Mesendoderm (in vitro differentiated cells): ENCODE measurements at regions not wholly inside any gene's neighbourhood (a gene's known extent, or its start where the extent isn't known, plus 50 kb on each side); places are given as distances from the start of the nearest gene placed in this dataset.

Source experiments
- DNase-seq: peaks from one replicate; pipeline ENCODE4 v3.0.0; 2013
- H2AK5ac ChIP-seq: 2 replicates; pipeline ENCODE4 v1.6.1; 2013; ENCODE audit warnings: low read length, inconsistent platforms
- H2BK120ac ChIP-seq: 2 replicates; pipeline ENCODE4 v1.6.1; 2013; ENCODE audit warnings: low read depth, mild to moderate bottlenecking, low read length, moderate library complexity, mixed read lengths
- H2BK15ac ChIP-seq: replicated peaks from 2 replicates; pipeline ENCODE4 v1.6.1; 2013; ENCODE audit warnings: low read depth, mild to moderate bottlenecking, moderate library complexity
- H2BK5ac ChIP-seq: 2 replicates; pipeline ENCODE4 v1.6.1; 2013; ENCODE audit warnings: low read length, inconsistent platforms
- H3K18ac ChIP-seq: 2 replicates; pipeline ENCODE4 v1.6.1; 2013; ENCODE audit warnings: mild to moderate bottlenecking, low read length, mixed read lengths
- H3K23ac ChIP-seq: one replicate; pipeline ENCODE4 v1.6.1; 2013; ENCODE audit warnings: low read length
- H3K27ac ChIP-seq: 2 replicates; pipeline ENCODE4 v1.5.1; 2013; ENCODE audit warnings: low read depth, mild to moderate bottlenecking, inconsistent platforms, low read length, moderate library complexity
- H3K27me3 ChIP-seq: 2 replicates; pipeline ENCODE4 v1.6.1; 2013; ENCODE audit warnings: low read length, control low read depth, mild to moderate bottlenecking, inconsistent platforms; ENCODE audit not compliant: insufficient read depth, poor library complexity
- H3K36me3 ChIP-seq: 2 replicates; pipeline ENCODE4 v1.6.1; 2013; ENCODE audit warnings: low read length, inconsistent platforms; ENCODE audit not compliant: control insufficient read depth, insufficient read depth
- H3K4ac ChIP-seq: one replicate; pipeline ENCODE4 v1.6.1; 2013; ENCODE audit warnings: low read depth, mild to moderate bottlenecking, low read length, moderate library complexity
- H3K4me1 ChIP-seq: 2 replicates; pipeline ENCODE4 v1.6.1; 2013; ENCODE audit warnings: low read depth, low read length, inconsistent platforms; ENCODE audit not compliant: control insufficient read depth
- H3K4me2 ChIP-seq: 2 replicates; pipeline ENCODE4 v1.6.1; 2013; ENCODE audit warnings: low read length
- H3K4me3 ChIP-seq: 2 replicates; pipeline ENCODE4 v1.5.1; 2013; ENCODE audit warnings: mild to moderate bottlenecking, low read length
- H3K56ac ChIP-seq: one replicate; pipeline ENCODE4 v1.6.1; 2013; ENCODE audit warnings: low read length
- H3K79me1 ChIP-seq: 2 replicates; pipeline ENCODE4 v1.6.1; 2013; ENCODE audit warnings: low read length, inconsistent platforms
- H3K79me2 ChIP-seq: 2 replicates; pipeline ENCODE4 v1.6.1; 2013; ENCODE audit warnings: mild to moderate bottlenecking, low read length; ENCODE audit not compliant: control insufficient read depth, insufficient read depth
- H3K9ac ChIP-seq: 2 replicates; pipeline ENCODE4 v1.6.1; 2013; ENCODE audit warnings: low read length, inconsistent platforms
- H4K5ac ChIP-seq: one replicate; pipeline ENCODE4 v1.6.1; 2013; ENCODE audit warnings: low read length
- H4K8ac ChIP-seq: one replicate; pipeline ENCODE4 v1.6.1; 2013; ENCODE audit warnings: low read depth, mild to moderate bottlenecking, control low read depth, low read length, moderate library complexity
- WGBS: extraction: QIAGEN DNeasy Blood & Tissue Kit; methylation state at CpG from one replicate; pipeline ENCODE4 v1.1.7; 2013; ENCODE audit warnings: low lambda C conversion rate, missing lambda C conversion rate; ENCODE audit not compliant: insufficient coverage; ENCODE audit errors: extremely low coverage; 5-methylcytosine and 5-hydroxymethylcytosine counted together

DNA sequence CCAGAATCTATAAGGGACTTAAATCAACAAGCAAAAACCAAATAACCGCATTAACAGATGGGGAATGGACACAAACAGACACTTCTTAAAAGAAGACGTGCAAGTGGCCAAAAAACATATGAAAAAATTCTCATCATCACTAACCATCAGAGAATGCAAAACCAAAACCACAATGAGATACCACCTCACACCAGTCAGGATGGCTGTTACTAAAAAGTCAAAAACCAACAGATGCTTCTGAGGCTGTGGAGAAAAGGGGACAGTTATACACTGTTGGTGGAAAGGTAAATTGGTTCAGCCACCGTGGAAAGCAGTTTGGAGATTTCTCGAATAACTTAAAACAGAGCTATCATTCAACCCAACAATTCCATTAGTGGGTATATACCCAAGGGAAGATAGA lies 124.9 kb upstream of the OLIG2 start:
- Histone ChIP-seq H3K4ac (no peak overlapping the region), H3K4me3 (no peak overlapping the region), H3K36me3 (no peaks in the 10 kb centered on the region), H3K9ac (no peak overlapping the region), H3K4me2 (no peak overlapping the region), H4K5ac (no peak overlapping the region), H3K18ac (no peak overlapping the region), H3K56ac (no peak overlapping the region), H2BK120ac (no peak overlapping the region), H3K4me1 (no peaks in the 10 kb centered on the region), H2AK5ac (no peak overlapping the region), H4K8ac (no peak overlapping the region), H3K79me2 (no peaks in the 10 kb centered on the region), H2BK15ac (no peak overlapping the region), H3K23ac (no peak overlapping the region), H2BK5ac (no peak overlapping the region), H3K27ac (no peak overlapping the region), H3K27me3 (no peaks in the 10 kb centered on the region), H3K79me1 (no peaks in the 10 kb centered on the region)
- WGBS, result no CpG with 5 or more reads among the region's 4 CpGs
- no peak for DNase-seq

- Histone ChIP-seq H4K8ac (no peak overlapping the region), H3K23ac (no peak overlapping the region), H2BK15ac (no peak overlapping the region), H3K27me3 (no peaks in the 10 kb centered on the region), H3K79me1 (no peaks in the 10 kb centered on the region), H3K18ac (no peak overlapping the region), H2BK120ac (no peak overlapping the region), H3K4me2 (no peak overlapping the region), H3K36me3 (no peaks in the 10 kb centered on the region), H3K4ac (no peak overlapping the region), H3K79me2 (no peaks in the 10 kb centered on the region), H3K27ac (no peak overlapping the region), H3K4me1 (no peaks in the 10 kb centered on the region), H3K56ac (no peak overlapping the region), H2BK5ac (no peak overlapping the region), H3K9ac (no peak overlapping the region), H3K4me3 (no peak overlapping the region), H4K5ac (no peak overlapping the region), H2AK5ac (no peak overlapping the region)
- no CpG with 5 or more reads among the region's 3 CpGs for WGBS
- DNase-seq, result no peak
Observed at GRCh38 chr21:32907521-32907920, 118.2 kb upstream of the OLIG2 start.

DNA sequence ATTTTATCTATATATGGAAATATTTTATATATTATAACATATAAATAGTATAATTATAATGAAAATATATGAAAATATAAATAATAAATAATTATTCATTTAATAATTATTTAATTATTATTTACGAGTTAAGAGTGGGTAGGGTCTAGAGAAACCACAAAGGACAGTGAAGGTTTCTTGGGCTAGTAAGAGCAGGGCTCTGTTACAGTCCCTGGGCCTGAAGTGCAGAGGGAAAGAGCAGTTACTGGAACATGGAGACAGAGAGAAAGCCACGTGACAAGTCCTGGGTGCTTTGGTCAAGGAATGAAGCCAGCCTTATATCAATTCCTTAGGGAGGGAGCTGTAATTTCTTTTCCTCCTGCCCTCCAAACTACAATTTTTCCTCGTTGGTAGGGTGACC lies 117.2 kb upstream of the OLIG2 start:
- no peak overlapping the region for H4K8ac ChIP-seq
- H3K36me3 ChIP-seq, result no peaks in the 10 kb centered on the region
- H3K4me2 ChIP-seq, result no peak overlapping the region
- no peak overlapping the region for H2BK15ac ChIP-seq
- no peak overlapping the region for H2AK5ac ChIP-seq
- no peaks in the 10 kb centered on the region for H3K27me3 ChIP-seq
- no peak overlapping the region for H3K4ac ChIP-seq
- DNase-seq, result no peak
- no peak overlapping the region for H3K9ac ChIP-seq
- H2BK5ac ChIP-seq, result no peak overlapping the region
- H3K4me3 ChIP-seq, result no peak overlapping the region
- H4K5ac ChIP-seq, result no peak overlapping the region
- no peak overlapping the region for H3K23ac ChIP-seq
- H3K27ac ChIP-seq, result no peak overlapping the region
- no peaks in the 10 kb centered on the region for H3K79me2 ChIP-seq
- no peak overlapping the region for H3K18ac ChIP-seq
- H3K4me1 ChIP-seq, result no peaks in the 10 kb centered on the region
- H3K79me1 ChIP-seq, result no peaks in the 10 kb centered on the region
- WGBS, result 100% methylated on average over 1 of the region's 3 CpGs
- H3K56ac ChIP-seq, result no peak overlapping the region
- no peak overlapping the region for H2BK120ac ChIP-seq

GRCh38 chr21:32909393-32909792 lies 116.3 kb upstream of the OLIG2 start:
- no peak overlapping the region for H3K4me2 ChIP-seq
- no peak for DNase-seq
- H3K79me1 ChIP-seq, result no peaks in the 10 kb centered on the region
- no peak overlapping the region for H3K9ac ChIP-seq
- no peaks in the 10 kb centered on the region for H3K27me3 ChIP-seq
- H3K4ac ChIP-seq, result no peak overlapping the region
- no peak overlapping the region for H3K56ac ChIP-seq
- no peak overlapping the region for H2BK15ac ChIP-seq
- no peaks in the 10 kb centered on the region for H3K36me3 ChIP-seq
- no peaks in the 10 kb centered on the region for H3K79me2 ChIP-seq
- no CpG with 5 or more reads among the region's 5 CpGs for WGBS
- H3K18ac ChIP-seq, result no peak overlapping the region
- no peak overlapping the region for H3K4me3 ChIP-seq
- H3K4me1 ChIP-seq, result no peaks in the 10 kb centered on the region
- no peak overlapping the region for H4K8ac ChIP-seq
- H3K23ac ChIP-seq, result no peak overlapping the region
- H4K5ac ChIP-seq, result no peak overlapping the region
- H2BK120ac ChIP-seq, result no peak overlapping the region
- no peak overlapping the region for H2BK5ac ChIP-seq
- H2AK5ac ChIP-seq, result no peak overlapping the region
- no peak overlapping the region for H3K27ac ChIP-seq

DNA sequence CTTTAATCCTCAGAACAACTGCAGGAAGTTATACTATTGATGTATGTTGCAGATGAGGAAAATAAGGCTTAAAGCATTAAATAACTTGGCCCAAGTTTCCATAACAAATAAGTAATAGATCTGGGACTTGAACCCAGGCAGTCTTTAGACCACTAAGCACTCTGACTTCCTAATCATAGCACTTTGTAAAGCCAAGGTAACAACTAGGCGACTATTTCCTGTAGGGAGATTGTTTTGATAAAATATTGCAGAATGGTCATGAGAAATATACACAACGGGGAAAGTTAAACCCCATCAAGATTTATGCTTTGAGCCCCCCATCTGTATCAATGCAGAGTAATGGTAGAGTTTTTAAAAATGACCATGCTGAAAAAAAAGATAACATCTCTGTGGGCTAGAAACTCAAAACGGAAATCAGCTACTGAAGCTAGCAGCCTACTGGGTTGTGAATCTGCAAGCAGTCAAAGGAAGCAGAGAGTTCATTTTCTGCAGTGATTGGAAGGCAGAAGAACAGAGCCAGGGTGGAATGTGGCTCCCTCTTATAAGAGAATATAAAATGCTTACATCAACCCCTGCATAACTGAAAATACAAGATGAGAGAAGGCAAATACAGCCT lies 111.2 kb upstream of the OLIG2 start:
- Histone ChIP-seq H3K36me3 (no peaks in the 10 kb centered on the region), H2BK120ac (no peak overlapping the region)
- no CpG with 5 or more reads among the region's 3 CpGs for WGBS

DNA sequence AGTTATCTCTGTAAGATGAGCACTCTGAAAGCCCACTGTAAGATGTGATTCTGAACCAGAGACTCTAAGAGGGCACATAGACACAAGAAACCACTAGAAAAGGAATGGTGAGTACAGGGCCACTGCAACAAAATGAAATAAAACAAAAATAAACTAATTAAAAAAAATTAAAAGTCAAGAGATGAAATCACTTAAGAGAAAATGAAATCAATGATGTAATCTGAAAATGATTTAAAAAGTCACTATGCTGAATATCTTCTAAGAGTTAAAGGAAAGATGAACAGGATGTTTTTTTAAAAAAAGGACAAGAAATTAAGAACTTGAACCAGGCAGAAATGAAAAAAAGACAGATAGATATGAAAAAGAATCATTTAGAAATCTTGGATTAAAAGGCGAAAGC lies 110.6 kb upstream of the OLIG2 start:
- Histone ChIP-seq H3K4me1 (peaks cover 2% of the 10 kb centered on the region), H3K27ac (no peak overlapping the region), H3K4me3 (no peak overlapping the region), H3K56ac (no peak overlapping the region), H2BK120ac (no peak overlapping the region), H3K4me2 (no peak overlapping the region), H3K27me3 (no peaks in the 10 kb centered on the region), H3K79me1 (no peaks in the 10 kb centered on the region), H3K36me3 (no peaks in the 10 kb centered on the region), H3K9ac (no peak overlapping the region), H3K18ac (no peak overlapping the region), H2BK5ac (no peak overlapping the region), H3K23ac (no peak overlapping the region), H3K4ac (no peak overlapping the region), H2BK15ac (no peak overlapping the region), H4K5ac (no peak overlapping the region), H4K8ac (no peak overlapping the region), H2AK5ac (no peak overlapping the region), H3K79me2 (no peaks in the 10 kb centered on the region)
- no peak for DNase-seq
- no CpG with 5 or more reads among the region's 1 CpG for WGBS

More for the DNA sequence above, 111.2 kb upstream of the OLIG2 start:
- Histone ChIP-seq H2BK15ac (no peak overlapping the region), H4K8ac (no peak overlapping the region), H3K4me3 (no peak overlapping the region), H3K56ac (no peak overlapping the region), H3K9ac (no peak overlapping the region), H3K18ac (no peak overlapping the region), H2BK5ac (no peak overlapping the region), H3K4me2 (no peak overlapping the region), H4K5ac (no peak overlapping the region), H3K79me1 (no peaks in the 10 kb centered on the region), H3K79me2 (no peaks in the 10 kb centered on the region), H2AK5ac (no peak overlapping the region), H3K4ac (no peak overlapping the region), H3K23ac (no peak overlapping the region), H3K27me3 (no peaks in the 10 kb centered on the region), H3K27ac (no peak overlapping the region), H3K4me1 (peaks cover 2% of the 10 kb centered on the region)
- no peak for DNase-seq
